H1 (cell line): ENCODE measurements at regions not wholly inside any gene's neighbourhood (a gene's known extent, or its start where the extent isn't known, plus 50 kb on each side); places are given as distances from the start of the nearest gene placed in this dataset.

Experiments
- CTCF ChIA-PET: fragments of 300-600 bp; sonication (Branson Sonifier 250); formaldehyde crosslinking; loops from one replicate; lab custom pipeline; 2021; ENCODE audit not compliant: partially characterized antibody; lab: Charles Lee
- POLR2A ChIA-PET: fragments of 300-600 bp; sonication (Branson Sonifier 250); formaldehyde crosslinking; loops from one replicate; lab custom pipeline; 2021; ENCODE audit warnings: inconsistent platforms; ENCODE audit not compliant: partially characterized antibody; lab: Charles Lee
- DNase-seq, 2 experiments: peaks; one replicate each; pipeline versions ENCODE4 v3.0.0 to v3.0.0-alpha.2; 2010 to 2022; ENCODE audit warnings: low spot score in 2 of 2, low read depth in 1 of 2, mixed read lengths in 1 of 2
- FAIRE-seq: peaks from 2 replicates; lab custom pipeline; 2011; peaks lifted over from hg19 to GRCh38; lab: Jason Lieb, UNC
- H2AFZ ChIP-seq: 2 replicates; pipeline ENCODE4 v1.8.1; 2012; ENCODE audit warnings: low read length, inconsistent platforms
- H2AK5ac ChIP-seq: 2 replicates; pipeline ENCODE4 v1.6.1; 2013; ENCODE audit warnings: low read depth, low read length
- H2BK120ac ChIP-seq: replicated peaks from 2 replicates; pipeline ENCODE3; 2013; ENCODE audit warnings: low read depth, low read length, inconsistent platforms
- H2BK12ac ChIP-seq: 2 replicates; pipeline ENCODE4 v1.6.1; 2013; ENCODE audit warnings: low read depth, low read length
- H2BK15ac ChIP-seq: 2 replicates; pipeline ENCODE4 v1.6.1; 2013; ENCODE audit warnings: low read length
- H2BK20ac ChIP-seq: 2 replicates; pipeline ENCODE4 v1.6.1; 2013; ENCODE audit warnings: low read length
- H2BK5ac ChIP-seq: 2 replicates; pipeline ENCODE4 v1.6.1; 2013; ENCODE audit warnings: low read depth, low read length
- H3K14ac ChIP-seq: 2 replicates; pipeline ENCODE4 v1.6.1; 2013; ENCODE audit warnings: inconsistent platforms; ENCODE audit not compliant: insufficient read length
- H3K18ac ChIP-seq: 2 replicates; pipeline ENCODE4 v1.6.1; 2013; ENCODE audit warnings: low read length; ENCODE audit errors: extremely low read depth
- H3K23ac ChIP-seq: 2 replicates; pipeline ENCODE4 v1.6.1; 2013; ENCODE audit warnings: inconsistent platforms; ENCODE audit not compliant: insufficient read length
- H3K23me2 ChIP-seq: 2 replicates; pipeline ENCODE4 v1.6.1; 2013; ENCODE audit warnings: low read depth, low read length
- H3K27ac ChIP-seq: 2 replicates; pipeline ENCODE4 v1.6.1; 2011; ENCODE audit warnings: low read depth, low read length, inconsistent platforms
- H3K27me3 ChIP-seq, 4 experiments: replicated peaks in 1 of 4; 1 replicate in 1 of 4; 2 replicates in 3 of 4; pipeline versions ENCODE4 v1.6.1 to v1.8.1; 2011 to 2013; ENCODE audit warnings: low read length in 3 of 4, mild to moderate bottlenecking in 3 of 4, inconsistent platforms in 2 of 4, mixed read lengths in 2 of 4, moderate library complexity in 1 of 4; ENCODE audit not compliant: control insufficient read depth in 3 of 4, insufficient read depth in 3 of 4; ENCODE audit errors: extremely low read depth in 1 of 4
- H3K36me3 ChIP-seq, 4 experiments: 2 replicates each; pipeline versions ENCODE4 v1.6.1 to v1.8.1; 2011 to 2013; ENCODE audit warnings: mild to moderate bottlenecking in 4 of 4, low read length in 3 of 4, moderate library complexity in 2 of 4, control low read depth in 1 of 4, inconsistent platforms in 1 of 4; ENCODE audit not compliant: insufficient read depth in 4 of 4, control insufficient read depth in 2 of 4
- H3K4ac ChIP-seq: replicated peaks from 2 replicates; pipeline ENCODE3; 2013; ENCODE audit warnings: low read length, low read depth, mixed read lengths, inconsistent platforms; ENCODE audit not compliant: insufficient read length
- H3K4me1 ChIP-seq, 4 experiments: replicated peaks in 1 of 4; 1 replicate in 1 of 4; 2 replicates in 3 of 4; pipeline versions ENCODE4 v1.6.1 to v1.8.1; 2011 to 2013; ENCODE audit warnings: low read length in 3 of 4, inconsistent platforms in 2 of 4, mixed read lengths in 1 of 4; ENCODE audit not compliant: insufficient read depth in 4 of 4, control insufficient read depth in 3 of 4
- H3K4me2 ChIP-seq, 2 experiments: 2 replicates each; pipeline versions ENCODE4 v1.6.1 to v1.8.1; 2011 to 2013; ENCODE audit warnings: low read depth in 2 of 2, low read length in 2 of 2, control low read depth in 1 of 2, inconsistent platforms in 1 of 2, mild to moderate bottlenecking in 1 of 2; ENCODE audit not compliant: insufficient read depth in 1 of 2
- H3K4me3 ChIP-seq, 4 experiments: fragments of 200-600, 300-600 bp in 1 of 4; sonication (generic), shearing (Covaris generic), sonication (Bioruptor Twin) in 1 of 4; 2 replicates each; pipeline versions ENCODE4 v1.5.1 to v1.8.1; 2011 to 2016; ENCODE audit warnings: low read length in 4 of 4, low read depth in 3 of 4, control low read depth in 2 of 4, inconsistent platforms in 2 of 4, mild to moderate bottlenecking in 2 of 4, mixed read lengths in 1 of 4, moderate library complexity in 1 of 4; ENCODE audit not compliant: insufficient read depth in 2 of 4; ENCODE audit errors: extremely low read depth in 1 of 4
- H3K56ac ChIP-seq: replicated peaks from 2 replicates; pipeline ENCODE3; 2013; ENCODE audit warnings: low read depth, mild to moderate bottlenecking, mixed read lengths, low read length, inconsistent platforms; ENCODE audit not compliant: insufficient read length
- H3K79me1 ChIP-seq: 2 replicates; pipeline ENCODE4 v1.6.1; 2013; ENCODE audit warnings: low read depth, low read length, control low read depth
- H3K79me2 ChIP-seq, 2 experiments: 2 replicates each; pipeline versions ENCODE4 v1.6.1 to v1.8.1; 2012 to 2013; ENCODE audit warnings: low read length in 2 of 2, mild to moderate bottlenecking in 2 of 2, inconsistent platforms in 1 of 2; ENCODE audit not compliant: insufficient read depth in 2 of 2, control insufficient read depth in 1 of 2
- H3K9ac ChIP-seq, 4 experiments: replicated peaks in 1 of 4; 1 replicate in 1 of 4; 2 replicates in 3 of 4; pipeline versions ENCODE4 v1.6.1 to v1.8.1; 2011 to 2013; ENCODE audit warnings: low read depth in 3 of 4, low read length in 3 of 4, control low read depth in 2 of 4, mild to moderate bottlenecking in 2 of 4, moderate library complexity in 2 of 4, inconsistent platforms in 1 of 4; ENCODE audit errors: extremely low read depth in 1 of 4
- H3K9me3 ChIP-seq, 2 experiments: 2 replicates each; pipeline versions ENCODE4 v1.6.1 to v1.8.1; 2012 to 2013; ENCODE audit warnings: mild to moderate bottlenecking in 2 of 2, moderate library complexity in 2 of 2, control low read depth in 1 of 2, inconsistent platforms in 1 of 2, low read depth in 1 of 2, low read length in 1 of 2, mixed read lengths in 1 of 2; ENCODE audit not compliant: insufficient read depth in 2 of 2
- H4K20me1 ChIP-seq, 2 experiments: replicated peaks in 1 of 2; 2 replicates each; pipeline versions ENCODE3 to v1.8.1; 2011 to 2013; ENCODE audit warnings: inconsistent platforms in 2 of 2, low read length in 2 of 2, mild to moderate bottlenecking in 1 of 2; ENCODE audit not compliant: insufficient read depth in 2 of 2, control insufficient read depth in 1 of 2
- H4K5ac ChIP-seq: 2 replicates; pipeline ENCODE4 v1.6.1; 2013; ENCODE audit warnings: low read length, low read depth, mixed read lengths, inconsistent platforms; ENCODE audit not compliant: insufficient read length
- H4K8ac ChIP-seq: 2 replicates; pipeline ENCODE4 v1.8.0; 2013; ENCODE audit warnings: mild to moderate bottlenecking, moderate library complexity, low read length, inconsistent platforms; ENCODE audit not compliant: insufficient read depth; ENCODE audit errors: extremely low read depth
- H4K91ac ChIP-seq: replicated peaks from 2 replicates; pipeline ENCODE3; 2013; ENCODE audit warnings: low read length, mixed read lengths, inconsistent platforms; ENCODE audit not compliant: insufficient read length
- CTCF ChIP-seq, 3 experiments: IDR thresholded peaks; 1 replicate in 2 of 3; 2 replicates in 1 of 3; pipeline versions ENCODE4 v1.5.1 to v1.6.1; 2011; ENCODE audit warnings: low read length in 3 of 3, mild to moderate bottlenecking in 3 of 3, inconsistent platforms in 2 of 3, low read depth in 1 of 3, moderate library complexity in 1 of 3; ENCODE audit not compliant: insufficient read depth in 1 of 3; ENCODE audit errors: control extremely low read depth in 1 of 3
- KDM4A ChIP-seq: IDR thresholded peaks from one replicate; pipeline ENCODE4 v1.7.1; 2012; ENCODE audit warnings: low read depth, mild to moderate bottlenecking, moderate library complexity, low read length, inconsistent platforms; ENCODE audit not compliant: severe bottlenecking
- WGBS, 2 experiments: shearing (Covaris generic) in 1 of 2; methylation state at CpG; one replicate each; pipeline versions ENCODE4 v1.1.6 to v1.1.7; 2013 to 2015; ENCODE audit warnings: low lambda C conversion rate in 2 of 2, mixed read lengths in 2 of 2, inconsistent platforms in 1 of 2, low coverage in 1 of 2, missing lambda C conversion rate in 1 of 2; ENCODE audit not compliant: insufficient replicate concordance in 2 of 2, insufficient coverage in 1 of 2, insufficient read length in 1 of 2; ENCODE audit errors: extremely low coverage in 1 of 2, missing lambda C conversion rate in 1 of 2; 5-methylcytosine and 5-hydroxymethylcytosine counted together

- no peak overlapping the region for H2BK120ac ChIP-seq
- H2BK12ac ChIP-seq: no peak overlapping the region
- no peak overlapping the region for H4K5ac ChIP-seq
- no peak for FAIRE-seq
- H3K23me2 ChIP-seq: no peaks in the 10 kb centered on the region
- no peak overlapping the region for H2BK15ac ChIP-seq
- no peak overlapping the region for H3K18ac ChIP-seq
- no peaks in the 10 kb centered on the region for H3K9me3 ChIP-seq
- no peak overlapping the region for H2AFZ ChIP-seq
- H3K79me1 ChIP-seq: no peaks in the 10 kb centered on the region
- no peak overlapping the region for H3K27ac ChIP-seq
- H2BK5ac ChIP-seq: no peak overlapping the region
- no peaks in the 10 kb centered on the region for H3K4me1 ChIP-seq
- no peak overlapping the region for H3K14ac ChIP-seq
- H3K36me3 ChIP-seq: no peaks in the 10 kb centered on the region
- H3K56ac ChIP-seq: no peak overlapping the region
- no peak overlapping the region for H2AK5ac ChIP-seq
- H2BK20ac ChIP-seq: no peak overlapping the region
- 96% methylated on average over 5 of the region's 5 CpGs; no CpG with 5 or more reads in 1 of the 2 experiments for WGBS, 2 experiments
- no peak overlapping the region for H3K9ac ChIP-seq
- no peak overlapping the region for H3K4me2 ChIP-seq
- H4K20me1 ChIP-seq: no peaks in the 10 kb centered on the region
- no peak overlapping the region for H4K91ac ChIP-seq
- no peak for DNase-seq
- H3K79me2 ChIP-seq: no peaks in the 10 kb centered on the region
- H3K23ac ChIP-seq: no peak overlapping the region
- ChIA-PET POLR2A (no interaction called here), CTCF (interaction anchor here (0.7 kb wide), 1 partner anchor 1243 kb away, joined by 3 read pairs; no protein-coding TSS in a partner anchor)
- H3K27me3 ChIP-seq: no peaks in the 10 kb centered on the region
- H3K4me3 ChIP-seq: no peak overlapping the region
- no peak overlapping the region for H4K8ac ChIP-seq
- TF ChIP-seq CTCF (IDR thresholded peaks at IDR 0.05; ENCODE audit: control extremely low read depth in 1 of 3, insufficient read depth in 1 of 3, low read depth in 1 of 3, low read length in 3 of 3): no peak
- TF ChIP-seq KDM4A: no peak
- H3K4ac ChIP-seq: no peak overlapping the region
These were observed 158.6 kb upstream of the CNTN5 start for GRCh38 chr11:98862169-98862568.
